B cell (primary cell): ENCODE measurements at regions not wholly inside any gene's neighbourhood (a gene's known extent, or its start where the extent isn't known, plus 50 kb on each side); places are given as distances from the start of the nearest gene placed in this dataset.

ENCODE experiments used
- ATAC-seq: fragments of 200-7000 bp; cut with Tn5 transposase; one replicate; pipeline ENCODE4 v1.10.0; 2021; ENCODE audit warnings: low read depth, mild to moderate bottlenecking, moderate number of reproducible peaks, moderate library complexity
- CTCF ChIA-PET: fragments of 350-600 bp; sonication (Branson Sonifier 250); formaldehyde crosslinking; loops from one replicate; lab custom pipeline; 2021; ENCODE audit warnings: antibody characterized with exemption, inconsistent platforms; lab: Charles Lee
- POLR2A ChIA-PET: fragments of 350-600 bp; sonication (Branson Sonifier 250); formaldehyde crosslinking; loops from one replicate; lab custom pipeline; 2021; ENCODE audit warnings: antibody characterized with exemption; lab: Charles Lee
- DNase-seq: peaks from one replicate; pipeline ENCODE4 v3.0.0; 2013
- H2AFZ ChIP-seq: 2 replicates; pipeline ENCODE4 v1.6.1; 2012; ENCODE audit warnings: mild to moderate bottlenecking, low read depth, low read length; ENCODE audit not compliant: insufficient read depth, poor library complexity, severe bottlenecking
- H3K27ac ChIP-seq, 2 donors: 1 replicate in 1 of 2; 2 replicates in 1 of 2; pipeline ENCODE4 v1.5.1; 2012 to 2013; ENCODE audit warnings: low read length in 2 of 2, mild to moderate bottlenecking in 2 of 2, moderate library complexity in 1 of 2
- H3K27me3 ChIP-seq, 4 experiments: fragments of 200-600 bp in 1 of 4; sonication (generic) in 1 of 4; replicated peaks in 1 of 4; 1 replicate in 2 of 4; 2 replicates in 2 of 4; pipeline versions ENCODE4 v1.6.1 to v1.7.0; 2013 to 2016; ENCODE audit warnings: low read length in 3 of 4, mild to moderate bottlenecking in 2 of 4, mixed read lengths in 1 of 4, moderate library complexity in 1 of 4; ENCODE audit not compliant: insufficient read depth in 4 of 4, control insufficient read depth in 3 of 4; ENCODE audit errors: control extremely low read depth in 1 of 4
- H3K36me3 ChIP-seq, 2 experiments: replicated peaks in 1 of 2; 1 replicate in 1 of 2; 2 replicates in 1 of 2; pipeline versions ENCODE4 v1.6.1 to v1.7.1; 2013; ENCODE audit warnings: low read length in 1 of 2; ENCODE audit not compliant: insufficient read depth in 2 of 2, control insufficient read depth in 1 of 2; ENCODE audit errors: control extremely low read depth in 1 of 2, extremely low read depth in 1 of 2
- H3K4me1 ChIP-seq, 2 donors: fragments of 200-600 bp in 1 of 2; sonication (generic) in 1 of 2; 1 replicate in 1 of 2; 2 replicates in 1 of 2; pipeline versions ENCODE4 v1.5.1 to v1.6.1; 2013 to 2017; ENCODE audit warnings: low read length in 2 of 2; ENCODE audit not compliant: control insufficient read depth in 2 of 2, insufficient read depth in 2 of 2
- H3K4me2 ChIP-seq: replicated peaks from 2 replicates; pipeline ENCODE3; 2012; ENCODE audit warnings: mild to moderate bottlenecking, low read depth, low read length; ENCODE audit not compliant: poor library complexity, severe bottlenecking
- H3K4me3 ChIP-seq, 5 experiments: fragments of 200-600 bp in 1 of 5; sonication (generic) in 1 of 5; 1 replicate in 3 of 5; 2 replicates in 2 of 5; pipeline versions ENCODE4 v1.5.1 to v1.7.0; 2011 to 2016; ENCODE audit warnings: low read length in 4 of 5, mild to moderate bottlenecking in 4 of 5, low read depth in 2 of 5, control low read depth in 1 of 5, moderate library complexity in 1 of 5; ENCODE audit not compliant: insufficient read depth in 1 of 5; ENCODE audit errors: control extremely low read depth in 1 of 5, extremely low read depth in 1 of 5
- H3K79me2 ChIP-seq: fragments of 200-600 bp; sonication (generic); one replicate; pipeline ENCODE4 v1.6.0; 2016; ENCODE audit warnings: low read length; ENCODE audit not compliant: control insufficient read depth, insufficient read depth
- H3K9ac ChIP-seq: fragments of 200-600 bp; sonication (generic); 2 replicates; pipeline ENCODE4 v1.6.1; 2017; ENCODE audit warnings: mild to moderate bottlenecking, low read length, moderate library complexity
- H3K9me3 ChIP-seq, 3 donors: one replicate each; pipeline versions ENCODE4 v1.6.1 to v1.7.1; 2013; ENCODE audit warnings: low read length in 2 of 3; ENCODE audit not compliant: control insufficient read depth in 2 of 3, insufficient read depth in 1 of 3; ENCODE audit errors: control extremely low read depth in 1 of 3
- H4K20me1 ChIP-seq: 2 replicates; pipeline ENCODE4 v1.6.0; 2012; ENCODE audit warnings: mild to moderate bottlenecking, low read length; ENCODE audit not compliant: insufficient read depth, control insufficient read depth, poor library complexity, severe bottlenecking
- H3K27ac Mint-ChIP-seq: one replicate; pipeline ENCODE4 v1.8.0; 2021; ENCODE audit warnings: mixed read lengths
- H3K27me3 Mint-ChIP-seq: one replicate; pipeline ENCODE4 v1.8.0; 2021; ENCODE audit warnings: mixed read lengths
- H3K4me1 Mint-ChIP-seq: one replicate; pipeline ENCODE4 v1.8.0; 2021; ENCODE audit warnings: mixed read lengths
- H3K4me3 Mint-ChIP-seq: one replicate; pipeline ENCODE4 v1.8.0; 2021; ENCODE audit warnings: mixed read lengths
- H3K9me3 Mint-ChIP-seq: one replicate; pipeline ENCODE4 v1.8.0; 2022; ENCODE audit warnings: mixed read lengths; ENCODE audit not compliant: insufficient read depth
- CTCF ChIP-seq: fragments of 200-600 bp; IDR thresholded peaks from one replicate; pipeline ENCODE4 v1.8.0; 2022; ENCODE audit warnings: antibody characterized with exemption, mild to moderate bottlenecking
- EZH2 ChIP-seq: IDR thresholded peaks from 2 replicates; pipeline ENCODE4 v1.6.1; 2012; ENCODE audit warnings: borderline replicate concordance, low read depth, mild to moderate bottlenecking, moderate library complexity, low read length; ENCODE audit not compliant: insufficient read depth, poor library complexity, severe bottlenecking
- WGBS: methylation state at CpG from one replicate; pipeline ENCODE4 v1.1.5; 2013; ENCODE audit warnings: missing lambda C conversion rate; ENCODE audit not compliant: insufficient coverage; 5-methylcytosine and 5-hydroxymethylcytosine counted together
- intact Hi-C: fragments of 100-400 bp; cut with micrococcal nuclease; formaldehyde crosslinking; loops from one replicate; pipeline ENCODE4 v1.10.0; 2022

- Histone ChIP-seq H3K27me3 (no peaks in the 10 kb centered on the region), H3K4me2 (no peak overlapping the region), H3K79me2 (no peaks in the 10 kb centered on the region), H3K36me3 (no peaks in the 10 kb centered on the region), H3K9ac (no peak overlapping the region), H4K20me1 (no peaks in the 10 kb centered on the region), H3K27ac (no peak overlapping the region), H3K4me1 (no peaks in the 10 kb centered on the region), H2AFZ (no peak overlapping the region), H3K4me3 (no peak overlapping the region), H3K9me3 (peaks cover 0 to 4% (median 0%) of the 10 kb centered on the region in 3 donors)
- DNase-seq = no peak
- Mint-ChIP-seq H3K4me1 (no peaks in the 10 kb centered on the region), H3K27ac (no peak overlapping the region), H3K27me3 (no peaks in the 10 kb centered on the region), H3K9me3 (peaks cover 2% of the 10 kb centered on the region), H3K4me3 (no peak overlapping the region)
- WGBS = 0% methylated on average over 1 of the region's 4 CpGs
- intact Hi-C loops = no loop called here
- no peak for ATAC-seq
- TF ChIP-seq EZH2 = no peak
- no peak for TF ChIP-seq CTCF
- POLR2A ChIA-PET = no interaction called here
- CTCF ChIA-PET = no interaction called here
These were observed 363.8 kb downstream of the LRRC70 start for GRCh38 chr5:62942384-62942783.

GRCh38 chr5:62938927-62939326 is 360.3 kb downstream of the LRRC70 start:
- H3K9me3 ChIP-seq = no peaks in the 10 kb centered on the region
- no peaks in the 10 kb centered on the region for H4K20me1 ChIP-seq
- ChIA-PET POLR2A (no interaction called here), CTCF (no interaction called here)
- H3K9ac ChIP-seq = no peak overlapping the region
- H3K27me3 Mint-ChIP-seq = no peaks in the 10 kb centered on the region
- intact Hi-C loops = no loop called here
- no peak overlapping the region for H3K4me3 ChIP-seq
- H3K4me1 ChIP-seq = no peaks in the 10 kb centered on the region
- H3K9me3 Mint-ChIP-seq = no peaks in the 10 kb centered on the region
- H3K36me3 ChIP-seq = no peaks in the 10 kb centered on the region
- H3K4me3 Mint-ChIP-seq = no peak overlapping the region
- TF ChIP-seq EZH2 (no peak), CTCF (no peak)
- 100% methylated on average over 1 of the region's 3 CpGs for WGBS
- ATAC-seq (no peak), DNase-seq (no peak)
- no peak overlapping the region for H2AFZ ChIP-seq
- H3K4me2 ChIP-seq = no peak overlapping the region
- H3K4me1 Mint-ChIP-seq = no peaks in the 10 kb centered on the region
- no peaks in the 10 kb centered on the region for H3K27me3 ChIP-seq
- H3K27ac ChIP-seq = no peak overlapping the region
- H3K27ac Mint-ChIP-seq = no peak overlapping the region
- H3K79me2 ChIP-seq = no peaks in the 10 kb centered on the region
